Psoas muscle (tissue), 7 donors: ENCODE measurements at regions not wholly inside any gene's neighbourhood (a gene's known extent, or its start where the extent isn't known, plus 50 kb on each side); places are given as distances from the start of the nearest gene placed in this dataset.

ENCODE experiments used
- ATAC-seq, 4 donors: fragments of 200-7000 bp; cut with Tn5 transposase; one replicate each; pipeline ENCODE4 v1.9.1; 2020; ENCODE audit warnings: moderate library complexity in 3 of 4, mild to moderate bottlenecking in 2 of 4
- DNase-seq, 2 donors: peaks; one replicate each; pipeline ENCODE4 v3.0.0-alpha.2; 2020
- H3K27ac ChIP-seq: fragments of 200-600 bp; one replicate; pipeline ENCODE4 v1.8.0; 2022
- H3K27me3 ChIP-seq, 3 donors: fragments of 200-600 bp in 1 of 3; one replicate each; pipeline versions ENCODE4 v1.6.1 to v1.8.0; 2013 to 2022; ENCODE audit warnings: low read length in 2 of 3, mild to moderate bottlenecking in 2 of 3, moderate library complexity in 1 of 3; ENCODE audit not compliant: insufficient read depth in 3 of 3
- H3K36me3 ChIP-seq, 2 donors: fragments of 200-600 bp in 1 of 2; one replicate each; pipeline versions ENCODE4 v1.6.1 to v1.8.0; 2013 to 2022; ENCODE audit warnings: low read depth in 1 of 2, mild to moderate bottlenecking in 1 of 2, moderate library complexity in 1 of 2; ENCODE audit not compliant: insufficient read depth in 1 of 2
- H3K4me1 ChIP-seq: fragments of 200-600 bp; one replicate; pipeline ENCODE4 v1.8.0; 2022
- H3K4me3 ChIP-seq: fragments of 200-600 bp; one replicate; pipeline ENCODE4 v1.8.0; 2022; ENCODE audit warnings: mild to moderate bottlenecking
- H3K9me3 ChIP-seq: fragments of 200-600 bp; one replicate; pipeline ENCODE4 v1.8.0; 2022
- WGBS, 3 donors: extraction: QIAGEN DNeasy Blood & Tissue Kit; methylation state at CpG; one replicate each; pipeline versions ENCODE4 v1.1.6 to v1.1.7; 2013; 5-methylcytosine and 5-hydroxymethylcytosine counted together
- intact Hi-C, 2 donors: fragments of 100-400 bp; cut with DNase I; formaldehyde crosslinking; loops; one replicate each; pipeline versions ENCODE4 v1.11.0 to v1.14.2; 2022
- TF ChIP-seq, protein P1 (sequence below): fragments of 200-600 bp; IDR thresholded peaks from one replicate; pipeline ENCODE4 v1.8.0; 2022; ENCODE audit warnings: antibody characterized with exemption
- donor health status: healthy with polysubstance abuse.
- donor health status: DM: no; HTN: no; CAD: no; lungs with moderate emphysema.
- donor health status: Bipolar disorder and iron deficiency.
- donor health status: healthy.
- donor health status: DM: yes; HTN: yes; CAD: no.
- donor health status: DM: no; HTN: no; CAD: no.
- donor health status: DM: yes; HTN: yes; CAD: no.

DNA sequence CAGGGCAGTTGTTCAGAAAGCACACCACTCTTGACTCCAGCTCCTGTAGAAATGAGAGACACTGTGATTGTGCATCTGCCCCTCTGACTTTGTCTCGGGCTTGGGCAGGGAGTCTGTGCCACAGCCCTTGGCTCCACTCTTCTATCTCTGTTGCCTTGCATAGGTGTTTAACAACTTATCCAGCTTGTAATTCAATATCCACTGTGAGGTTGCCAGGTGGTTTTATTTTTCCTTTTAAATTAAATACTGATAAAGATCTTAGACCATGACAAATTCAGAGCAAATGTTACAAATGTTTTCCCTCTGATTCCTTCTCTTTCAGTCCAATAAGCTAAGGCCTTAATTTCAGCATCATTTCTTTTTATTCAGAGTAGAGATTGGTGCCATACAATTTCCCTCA lies 421.7 kb downstream of the STK39 start:
- WGBS, 3 donors: 17 to 58% (median 34%) methylated on average over 1 of the region's 1 CpG
- H3K4me3 ChIP-seq: no peak overlapping the region
- peaks cover 16% of the 10 kb centered on the region for H3K4me1 ChIP-seq
- no peak for ATAC-seq
- H3K36me3 ChIP-seq: peaks cover 0 to 1% of the 10 kb centered on the region in 2 donors
- intact Hi-C loops: loop anchor here in 1 of 2 donors (5.0 kb wide), 1 partner anchor 73 kb away; no protein-coding TSS in a partner anchor
- no peaks in the 10 kb centered on the region for H3K27me3 ChIP-seq
- TF ChIP-seq, protein P1, sequence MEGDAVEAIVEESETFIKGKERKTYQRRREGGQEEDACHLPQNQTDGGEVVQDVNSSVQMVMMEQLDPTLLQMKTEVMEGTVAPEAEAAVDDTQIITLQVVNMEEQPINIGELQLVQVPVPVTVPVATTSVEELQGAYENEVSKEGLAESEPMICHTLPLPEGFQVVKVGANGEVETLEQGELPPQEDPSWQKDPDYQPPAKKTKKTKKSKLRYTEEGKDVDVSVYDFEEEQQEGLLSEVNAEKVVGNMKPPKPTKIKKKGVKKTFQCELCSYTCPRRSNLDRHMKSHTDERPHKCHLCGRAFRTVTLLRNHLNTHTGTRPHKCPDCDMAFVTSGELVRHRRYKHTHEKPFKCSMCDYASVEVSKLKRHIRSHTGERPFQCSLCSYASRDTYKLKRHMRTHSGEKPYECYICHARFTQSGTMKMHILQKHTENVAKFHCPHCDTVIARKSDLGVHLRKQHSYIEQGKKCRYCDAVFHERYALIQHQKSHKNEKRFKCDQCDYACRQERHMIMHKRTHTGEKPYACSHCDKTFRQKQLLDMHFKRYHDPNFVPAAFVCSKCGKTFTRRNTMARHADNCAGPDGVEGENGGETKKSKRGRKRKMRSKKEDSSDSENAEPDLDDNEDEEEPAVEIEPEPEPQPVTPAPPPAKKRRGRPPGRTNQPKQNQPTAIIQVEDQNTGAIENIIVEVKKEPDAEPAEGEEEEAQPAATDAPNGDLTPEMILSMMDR: no peak
- no peaks in the 10 kb centered on the region for H3K9me3 ChIP-seq
- no peak overlapping the region for H3K27ac ChIP-seq
- DNase-seq: no peak

DNA sequence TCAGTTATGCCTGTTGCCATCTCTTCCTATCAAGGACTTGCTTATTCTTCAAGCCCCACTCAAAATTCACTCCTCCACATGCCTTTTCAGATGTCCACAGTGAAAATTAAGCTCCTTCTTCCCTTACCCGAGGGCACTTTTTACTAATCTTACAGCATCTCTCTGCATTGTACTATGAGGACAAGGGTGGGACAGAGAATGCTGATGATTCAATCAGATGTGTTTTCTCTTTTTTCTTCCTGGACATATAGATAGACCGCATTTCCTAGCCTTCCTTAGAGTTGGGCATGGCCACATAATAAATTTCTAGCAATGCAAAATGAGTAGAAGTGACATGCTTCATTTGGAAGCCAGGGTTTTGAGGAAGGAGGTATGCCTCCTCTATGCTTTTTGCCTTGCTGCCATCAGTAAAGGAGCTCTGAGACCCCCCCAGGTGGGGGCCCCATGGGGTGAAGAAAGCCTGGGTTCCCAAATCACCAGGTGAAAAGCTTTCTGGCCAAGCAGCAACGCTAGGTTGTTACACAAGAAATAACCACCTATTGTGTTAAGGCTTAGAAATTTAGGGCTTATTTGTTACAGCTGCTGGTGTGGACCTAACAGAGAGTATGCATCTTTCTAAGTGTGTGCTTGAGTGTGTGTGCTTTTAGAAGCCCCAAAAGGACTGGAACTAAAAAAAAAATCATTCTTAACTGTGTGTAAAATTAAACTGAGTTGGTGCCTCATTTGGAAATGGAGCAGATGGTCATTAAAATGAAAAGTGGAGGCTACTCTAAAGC lies 424.5 kb downstream of the STK39 start:
- Histone ChIP-seq H3K4me1 (peaks cover 15% of the 10 kb centered on the region), H3K27ac (no peak overlapping the region), H3K9me3 (no peaks in the 10 kb centered on the region), H3K27me3 (no peaks in the 10 kb centered on the region), H3K4me3 (no peak overlapping the region), H3K36me3 (peaks cover 0 to 14% of the 10 kb centered on the region in 2 donors)
- ATAC-seq: no peak
- no peak for DNase-seq
- 85 to 95% (median 90%) methylated on average over 3 of the region's 3 CpGs for WGBS, 3 donors
- TF ChIP-seq, protein P1: no peak
- intact Hi-C loops: no loop called here

DNA sequence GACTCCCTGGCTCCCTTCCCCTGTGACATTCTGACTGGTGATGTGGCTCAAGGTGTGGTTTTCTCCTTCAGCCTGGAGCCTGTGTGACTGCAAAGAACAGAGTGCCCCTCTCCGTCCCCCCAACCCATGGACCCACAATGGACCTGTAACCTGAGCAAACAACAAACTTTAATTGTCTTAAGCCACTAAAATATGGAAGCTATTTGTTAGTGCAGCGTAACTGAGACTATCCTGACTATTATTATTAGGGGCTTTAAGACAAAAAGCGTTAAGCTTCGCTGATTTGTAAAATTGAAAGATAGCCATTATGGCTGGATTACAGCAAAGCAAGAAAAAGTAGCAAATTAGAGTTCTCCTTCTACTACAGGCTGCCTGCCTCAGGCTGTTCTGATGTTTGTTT lies 426.9 kb downstream of the STK39 start:
- peaks cover 0 to 14% of the 10 kb centered on the region in 2 donors for H3K36me3 ChIP-seq
- no peak overlapping the region for H3K4me3 ChIP-seq
- no peak overlapping the region for H3K27ac ChIP-seq
- WGBS, 3 donors: 88 to 95% (median 93%) methylated on average over 4 of the region's 4 CpGs
- no peaks in the 10 kb centered on the region for H3K27me3 ChIP-seq
- H3K9me3 ChIP-seq: no peaks in the 10 kb centered on the region
- H3K4me1 ChIP-seq: no peaks in the 10 kb centered on the region
- intact Hi-C loops: no loop called here
- ATAC-seq (no peak), DNase-seq (no peak)
- TF ChIP-seq, protein P1: no peak

DNA sequence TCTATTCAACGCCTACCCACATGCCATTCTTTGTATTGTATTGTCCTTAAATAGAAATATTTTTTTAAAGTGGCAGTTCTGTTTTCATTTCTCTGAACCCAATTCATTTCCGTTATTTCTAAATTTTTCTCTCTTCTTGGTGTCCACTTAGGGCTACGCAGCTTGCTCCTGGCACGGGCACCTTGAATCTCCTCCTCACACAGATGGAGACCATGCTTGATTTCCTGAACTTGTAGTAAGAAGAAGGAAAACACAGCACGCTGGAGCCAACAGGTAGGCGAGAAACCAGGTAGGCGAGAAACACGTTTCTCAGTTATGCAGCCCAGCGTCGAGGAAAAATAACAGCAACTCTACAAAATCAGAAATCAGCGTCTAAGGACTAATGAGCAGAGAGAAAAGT lies 428.9 kb downstream of the STK39 start:
- TF ChIP-seq, protein P1: no peak
- Histone ChIP-seq H3K27ac (no peak overlapping the region), H3K4me1 (no peaks in the 10 kb centered on the region), H3K9me3 (no peaks in the 10 kb centered on the region), H3K4me3 (no peak overlapping the region), H3K36me3 (peaks cover 0 to 14% of the 10 kb centered on the region in 2 donors), H3K27me3 (no peaks in the 10 kb centered on the region)
- intact Hi-C loops: no loop called here
- DNase-seq (no peak), ATAC-seq (no peak)
- WGBS, 3 donors: 83 to 98% (median 94%) methylated on average over 11 of the region's 11 CpGs

DNA sequence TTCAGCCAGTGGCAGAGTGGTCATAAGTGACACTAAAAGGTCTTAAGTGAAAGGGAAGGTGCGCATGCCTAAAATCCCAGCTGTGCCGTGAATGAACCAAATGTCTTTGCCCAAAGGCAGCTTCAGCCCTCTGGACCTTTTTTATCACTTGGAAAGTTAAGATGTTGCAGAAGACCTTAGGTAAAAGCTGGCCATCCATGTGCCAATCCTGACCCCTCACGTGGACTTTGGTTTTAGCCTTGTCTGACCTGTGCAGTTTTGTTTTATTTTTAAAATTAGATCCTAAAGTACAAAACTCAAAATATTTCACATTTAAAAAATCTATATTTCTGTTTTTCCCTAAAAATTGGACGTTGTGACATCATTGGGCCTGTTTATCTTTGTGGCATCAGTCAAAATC lies 429.5 kb downstream of the STK39 start:
- WGBS, 3 donors: 72 to 93% (median 89%) methylated on average over 4 of the region's 4 CpGs
- ATAC-seq (no peak), DNase-seq (no peak)
- Histone ChIP-seq H3K4me1 (no peaks in the 10 kb centered on the region), H3K9me3 (no peaks in the 10 kb centered on the region), H3K27ac (no peak overlapping the region), H3K36me3 (peaks cover 0 to 14% of the 10 kb centered on the region in 2 donors), H3K4me3 (no peak overlapping the region), H3K27me3 (no peaks in the 10 kb centered on the region)
- intact Hi-C loops: no loop called here
- TF ChIP-seq, protein P1: no peak
